Fibroblast of lung (primary cell): ENCODE measurements at regions not wholly inside any gene's neighbourhood (a gene's known extent, or its start where the extent isn't known, plus 50 kb on each side); places are given as distances from the start of the nearest gene placed in this dataset.

Source experiments
- CTCF ChIP-seq, 2 donors: IDR thresholded peaks in 1 of 2; conservative IDR thresholded peaks in 1 of 2; 1 replicate in 1 of 2; 2 replicates in 1 of 2; pipeline ENCODE4 v1.5.1; 2011 to 2012; ENCODE audit warnings: low read length in 2 of 2, control low read depth in 1 of 2, inconsistent platforms in 1 of 2, low read depth in 1 of 2, mild to moderate bottlenecking in 1 of 2
- EZH2 ChIP-seq: IDR thresholded peaks from 2 replicates; pipeline ENCODE4 v1.5.1; 2012; ENCODE audit warnings: low read length, control low read depth, mild to moderate bottlenecking; ENCODE audit errors: missing control alignments

- TF ChIP-seq CTCF (conservative IDR thresholded peaks at IDR 0.05 in 1 of 2, IDR thresholded peaks at IDR 0.05 in 1 of 2; ENCODE audit: low read depth in 1 of 2, low read length in 2 of 2) (no peak), EZH2 (no peak)
Measured at GRCh38 chr2:16313235-16313975, 352.2 kb downstream of the CYRIA start.
